IPS-18a (cell line): ENCODE measurements at regions not wholly inside any gene's neighbourhood (a gene's known extent, or its start where the extent isn't known, plus 50 kb on each side); places are given as distances from the start of the nearest gene placed in this dataset.
"Not testable (repeated sequence)": the region's sequence is repeated elsewhere in the genome, so short reads cannot be mapped to it uniquely, and the experiment has no call there.

Experiments
- H3K27ac ChIP-seq: one replicate; pipeline ENCODE4 v1.5.1; 2013; ENCODE audit warnings: low read length
- H3K27me3 ChIP-seq: one replicate; pipeline ENCODE4 v1.6.1; 2013; ENCODE audit warnings: mild to moderate bottlenecking, low read length; ENCODE audit not compliant: control insufficient read depth, insufficient read depth
- H3K36me3 ChIP-seq: one replicate; pipeline ENCODE4 v1.6.1; 2013; ENCODE audit warnings: low read depth, low read length; ENCODE audit not compliant: control insufficient read depth
- H3K4me1 ChIP-seq: one replicate; pipeline ENCODE4 v1.6.1; 2013; ENCODE audit warnings: low read depth, low read length; ENCODE audit not compliant: control insufficient read depth
- H3K4me3 ChIP-seq: one replicate; pipeline ENCODE4 v1.5.1; 2013; ENCODE audit warnings: low read length
- H3K9ac ChIP-seq: one replicate; pipeline ENCODE4 v1.6.1; 2013; ENCODE audit warnings: mild to moderate bottlenecking, low read length, moderate library complexity
- H3K9me3 ChIP-seq: one replicate; pipeline ENCODE4 v1.6.1; 2013; ENCODE audit warnings: low read depth, low read length; ENCODE audit not compliant: control insufficient read depth

GRCh38 chr6:145153495-145153894 lies 581.8 kb downstream of the EPM2A start:
- Histone ChIP-seq H3K4me1 (peaks cover 3% of the 10 kb centered on the region), H3K4me3 (no peak overlapping the region), H3K9me3 (peaks cover 2% of the 10 kb centered on the region), H3K27me3 (no peaks in the 10 kb centered on the region), H3K36me3 (no peaks in the 10 kb centered on the region), H3K27ac (no peak overlapping the region), H3K9ac (no peak overlapping the region)

- H3K27ac ChIP-seq, result no peak overlapping the region
- H3K4me3 ChIP-seq, result no peak overlapping the region
- no peaks in the 10 kb centered on the region for H3K27me3 ChIP-seq
- peaks cover 3% of the 10 kb centered on the region for H3K4me1 ChIP-seq
- H3K9me3 ChIP-seq, result peaks cover 4% of the 10 kb centered on the region
- no peaks in the 10 kb centered on the region for H3K36me3 ChIP-seq
- H3K9ac ChIP-seq, result no peak overlapping the region
These were observed 579.9 kb downstream of the EPM2A start for GRCh38 chr6:145155411-145155810.

- no peak overlapping the region for H3K4me3 ChIP-seq
- H3K27ac ChIP-seq, result no peak overlapping the region
- no peak overlapping the region for H3K9ac ChIP-seq
- H3K36me3 ChIP-seq, result no peaks in the 10 kb centered on the region
- H3K9me3 ChIP-seq, result peaks cover 4% of the 10 kb centered on the region
- H3K4me1 ChIP-seq, result peaks cover 3% of the 10 kb centered on the region
- H3K27me3 ChIP-seq, result no peaks in the 10 kb centered on the region
These were observed 579.2 kb downstream of the EPM2A start for GRCh38 chr6:145155873-145156782.

- not testable (repeated sequence) for H3K9ac ChIP-seq, H3K4me1 ChIP-seq, H3K27me3 ChIP-seq, H3K4me3 ChIP-seq, H3K9me3 ChIP-seq, H3K36me3 ChIP-seq, H3K27ac ChIP-seq
These were observed 576.7 kb downstream of the EPM2A start for GRCh38 chr6:145158636-145159035.

- no peaks in the 10 kb centered on the region for H3K36me3 ChIP-seq
- H3K27ac ChIP-seq, result no peak overlapping the region
- no peak overlapping the region for H3K9ac ChIP-seq
- H3K9me3 ChIP-seq, result peaks cover 4% of the 10 kb centered on the region
- no peaks in the 10 kb centered on the region for H3K27me3 ChIP-seq
- H3K4me3 ChIP-seq, result no peak overlapping the region
- H3K4me1 ChIP-seq, result no peaks in the 10 kb centered on the region
These were observed 575.4 kb downstream of the EPM2A start for GRCh38 chr6:145159921-145160320.

- H3K4me1 ChIP-seq, result no peaks in the 10 kb centered on the region
- H3K4me3 ChIP-seq, result no peak overlapping the region
- no peaks in the 10 kb centered on the region for H3K27me3 ChIP-seq
- H3K27ac ChIP-seq, result no peak overlapping the region
- no peak overlapping the region for H3K9ac ChIP-seq
- no peaks in the 10 kb centered on the region for H3K36me3 ChIP-seq
- peaks cover 4% of the 10 kb centered on the region for H3K9me3 ChIP-seq
These were observed 573.8 kb downstream of the EPM2A start for GRCh38 chr6:145161501-145161900.

GRCh38 chr6:145169726-145170224 lies 565.5 kb downstream of the EPM2A start:
- Histone ChIP-seq H3K36me3 (no peaks in the 10 kb centered on the region), H3K27ac (no peak overlapping the region), H3K27me3 (no peaks in the 10 kb centered on the region), H3K4me1 (peaks cover 12% of the 10 kb centered on the region), H3K9ac (no peak overlapping the region), H3K9me3 (no peaks in the 10 kb centered on the region), H3K4me3 (no peak overlapping the region)

- H3K4me3 ChIP-seq, result no peak overlapping the region
- H3K9me3 ChIP-seq, result peaks cover 3% of the 10 kb centered on the region
- no peak overlapping the region for H3K27ac ChIP-seq
- no peaks in the 10 kb centered on the region for H3K27me3 ChIP-seq
- no peaks in the 10 kb centered on the region for H3K36me3 ChIP-seq
- H3K4me1 ChIP-seq, result peaks cover 5% of the 10 kb centered on the region
- no peak overlapping the region for H3K9ac ChIP-seq
These were observed 559.9 kb downstream of the EPM2A start for GRCh38 chr6:145175470-145175869.

GRCh38 chr6:145178391-145178790 lies 556.9 kb downstream of the EPM2A start:
- H3K9ac ChIP-seq, result no peak overlapping the region
- H3K4me3 ChIP-seq, result no peak overlapping the region
- no peaks in the 10 kb centered on the region for H3K4me1 ChIP-seq
- H3K9me3 ChIP-seq, result peaks cover 3% of the 10 kb centered on the region
- no peak overlapping the region for H3K27ac ChIP-seq
- H3K27me3 ChIP-seq, result no peaks in the 10 kb centered on the region
- H3K36me3 ChIP-seq, result no peaks in the 10 kb centered on the region

GRCh38 chr6:145187491-145188206 lies 547.7 kb downstream of the EPM2A start:
- Histone ChIP-seq H3K27me3 (no peaks in the 10 kb centered on the region), H3K9me3 (no peaks in the 10 kb centered on the region), H3K36me3 (no peaks in the 10 kb centered on the region), H3K9ac (no peak overlapping the region), H3K4me3 (no peak overlapping the region), H3K4me1 (peaks cover 7% of the 10 kb centered on the region), H3K27ac (no peak overlapping the region)

GRCh38 chr6:145189836-145190235 lies 545.5 kb downstream of the EPM2A start:
- H3K9ac ChIP-seq, result no peak overlapping the region
- H3K27me3 ChIP-seq, result no peaks in the 10 kb centered on the region
- peaks cover 7% of the 10 kb centered on the region for H3K4me1 ChIP-seq
- no peaks in the 10 kb centered on the region for H3K36me3 ChIP-seq
- H3K27ac ChIP-seq, result no peak overlapping the region
- H3K9me3 ChIP-seq, result no peaks in the 10 kb centered on the region
- H3K4me3 ChIP-seq, result no peak overlapping the region
